IMR-90 (cell line): ENCODE measurements at regions not wholly inside any gene's neighbourhood (a gene's known extent, or its start where the extent isn't known, plus 50 kb on each side); places are given as distances from the start of the nearest gene placed in this dataset.
"Not testable (repeated sequence)": the region's sequence is repeated elsewhere in the genome, so short reads cannot be mapped to it uniquely, and the experiment has no call there.

Experiments used
- ATAC-seq: fragments of 200-7000 bp; cut with Tn5 transposase; 2 replicates; pipeline ENCODE4 v1.9.1; 2020; ENCODE audit warnings: low read depth, mild to moderate bottlenecking, moderate library complexity
- BruUV-seq: library from RNA; stranded (reverse); fragments of 400-500 nt; replicated peaks from 2 replicates; lab custom pipeline; 2021; lab: Mats Ljungman, UMichigan
- CTCF ChIA-PET: fragments of 300-600 bp; formaldehyde crosslinking; extraction: SDS; loops from one replicate; lab custom pipeline; 2021; ENCODE audit warnings: antibody characterized with exemption; lab: Yijun Ruan, JAX
- POLR2A ChIA-PET: fragments of 300-600 bp; sonication (Branson Sonifier 250); formaldehyde crosslinking; loops from one replicate; lab custom pipeline; 2022; ENCODE audit warnings: antibody characterized with exemption; ENCODE audit not compliant: unreplicated experiment; lab: Charles Lee
- DNase-seq: peaks from one replicate; pipeline ENCODE4 v3.0.0; 2013
- H2AFZ ChIP-seq: replicated peaks from 2 replicates; pipeline ENCODE3; 2013; ENCODE audit warnings: low read length, mild to moderate bottlenecking; ENCODE audit not compliant: poor library complexity
- H2AK5ac ChIP-seq: 2 replicates; pipeline ENCODE4 v1.6.1; 2013; ENCODE audit warnings: low read depth, low read length, inconsistent platforms
- H2AK9ac ChIP-seq: replicated peaks from 2 replicates; pipeline ENCODE3; 2013; ENCODE audit warnings: mild to moderate bottlenecking, low read depth, low read length, moderate library complexity; ENCODE audit not compliant: poor library complexity
- H2BK120ac ChIP-seq: 2 replicates; pipeline ENCODE4 v1.6.1; 2013; ENCODE audit warnings: low read depth, low read length, inconsistent platforms
- H2BK15ac ChIP-seq: 3 replicates; pipeline ENCODE4 v1.6.1; 2013; ENCODE audit warnings: low read depth, low read length, inconsistent platforms
- H2BK20ac ChIP-seq: 2 replicates; pipeline ENCODE4 v1.6.1; 2013; ENCODE audit warnings: low read depth, mild to moderate bottlenecking, inconsistent platforms, low read length, moderate library complexity
- H2BK5ac ChIP-seq: 2 replicates; pipeline ENCODE4 v1.6.1; 2013; ENCODE audit warnings: mild to moderate bottlenecking, low read depth, low read length, inconsistent platforms; ENCODE audit not compliant: poor library complexity, severe bottlenecking
- H3K14ac ChIP-seq: replicated peaks from 2 replicates; pipeline ENCODE4 v1.6.1; 2013; ENCODE audit warnings: low read depth, low read length, inconsistent platforms
- H3K18ac ChIP-seq: 2 replicates; pipeline ENCODE4 v1.6.1; 2013; ENCODE audit warnings: low read depth, low read length, control low read depth
- H3K23ac ChIP-seq: 2 replicates; pipeline ENCODE4 v1.6.1; 2013; ENCODE audit warnings: low read depth, low read length, inconsistent platforms
- H3K27ac ChIP-seq: 2 replicates; pipeline ENCODE4 v1.5.1; 2013; ENCODE audit warnings: mild to moderate bottlenecking, control low read depth, low read length; ENCODE audit not compliant: insufficient read depth
- H3K27me3 ChIP-seq: 2 replicates; pipeline ENCODE4 v1.6.1; 2013; ENCODE audit warnings: low read length; ENCODE audit not compliant: control insufficient read depth, insufficient read depth
- H3K36me3 ChIP-seq: 2 replicates; pipeline ENCODE4 v1.6.1; 2013; ENCODE audit warnings: low read length, mixed read lengths; ENCODE audit not compliant: control insufficient read depth, insufficient read depth
- H3K4ac ChIP-seq: 2 replicates; pipeline ENCODE4 v1.6.1; 2013; ENCODE audit warnings: low read depth, low read length, inconsistent platforms
- H3K4me1 ChIP-seq: 2 replicates; pipeline ENCODE4 v1.6.1; 2013; ENCODE audit warnings: low read length, mixed read lengths; ENCODE audit not compliant: control insufficient read depth, insufficient read depth
- H3K4me2 ChIP-seq: 2 replicates; pipeline ENCODE4 v1.6.1; 2013; ENCODE audit warnings: low read depth, mild to moderate bottlenecking, control low read depth, low read length, moderate library complexity
- H3K4me3 ChIP-seq: 2 replicates; pipeline ENCODE4 v1.5.1; 2013; ENCODE audit warnings: low read depth, mild to moderate bottlenecking, control low read depth, low read length, moderate library complexity; ENCODE audit not compliant: insufficient read depth
- H3K56ac ChIP-seq: 2 replicates; pipeline ENCODE4 v1.6.1; 2013; ENCODE audit warnings: low read length, inconsistent platforms; ENCODE audit not compliant: insufficient read depth; ENCODE audit errors: extremely low read depth
- H3K79me1 ChIP-seq, 2 experiments: 2 replicates each; pipeline ENCODE4 v1.6.1; 2013; ENCODE audit warnings: low read length in 2 of 2, inconsistent platforms in 1 of 2, low read depth in 1 of 2
- H3K9ac ChIP-seq: 2 replicates; pipeline ENCODE4 v1.6.1; 2013; ENCODE audit warnings: low read depth, low read length, control low read depth
- H3K9me1 ChIP-seq: 2 replicates; pipeline ENCODE4 v1.6.1; 2013; ENCODE audit warnings: low read length, inconsistent platforms; ENCODE audit not compliant: insufficient read depth
- H3K9me3 ChIP-seq: 2 replicates; pipeline ENCODE4 v1.6.1; 2013; ENCODE audit warnings: low read length; ENCODE audit not compliant: control insufficient read depth, insufficient read depth
- H4K20me1 ChIP-seq: 2 replicates; pipeline ENCODE4 v1.6.1; 2013; ENCODE audit warnings: low read length, inconsistent platforms; ENCODE audit not compliant: insufficient read depth
- H4K5ac ChIP-seq: 2 replicates; pipeline ENCODE4 v1.6.1; 2013; ENCODE audit warnings: mild to moderate bottlenecking, low read depth, low read length, control low read depth
- H4K8ac ChIP-seq, 2 experiments: 2 replicates each; pipeline ENCODE4 v1.6.1; 2013; ENCODE audit warnings: low read depth in 2 of 2, low read length in 2 of 2, control low read depth in 1 of 2, inconsistent platforms in 1 of 2
- H4K91ac ChIP-seq: 2 replicates; pipeline ENCODE4 v1.6.1; 2013; ENCODE audit warnings: low read depth, low read length, inconsistent platforms; ENCODE audit not compliant: insufficient read depth
- WGBS, 2 experiments: methylation state at CpG; one replicate each; pipeline versions ENCODE4 v1.1.5 to v1.1.7; 2013; ENCODE audit warnings: missing lambda C conversion rate in 2 of 2; ENCODE audit not compliant: insufficient read length in 1 of 2; ENCODE audit errors: extremely low coverage in 2 of 2; 5-methylcytosine and 5-hydroxymethylcytosine counted together
- dilution Hi-C: fragments of 300-500 bp; cut with HindIII; formaldehyde crosslinking; loops from one replicate; pipeline ENCODE4 v1.14.3; 2018; ENCODE audit warnings: low sequenced_read_pairs; ENCODE audit not compliant: unreplicated experiment
- in situ Hi-C: fragments of 300-500 bp; cut with MboI; formaldehyde crosslinking; loops from 3 replicates; pipeline ENCODE4 v1.14.3; 2019; ENCODE audit warnings: low sequenced_read_pairs, inconsistent platforms, mixed read lengths
- intact Hi-C: fragments of 100-400 bp; cut with micrococcal nuclease; formaldehyde crosslinking; loops from 2 replicates; pipeline ENCODE4 v1.10.0; 2022

GRCh38 chr20:48327848-48328247, 500.0 kb downstream of the PREX1 start:
- H3K14ac ChIP-seq, H2AK5ac ChIP-seq, H3K27ac ChIP-seq, H3K9ac ChIP-seq, H4K8ac ChIP-seq, H2AFZ ChIP-seq, dilution Hi-C loops, H4K91ac ChIP-seq, H3K4me2 ChIP-seq, H2BK120ac ChIP-seq, H3K4me1 ChIP-seq, H3K18ac ChIP-seq, H2AK9ac ChIP-seq, H3K23ac ChIP-seq, H4K5ac ChIP-seq, BruUV-seq, H4K20me1 ChIP-seq, H3K4ac ChIP-seq, H2BK20ac ChIP-seq, H2BK15ac ChIP-seq, in situ Hi-C loops, H3K9me1 ChIP-seq, DNase-seq, H3K9me3 ChIP-seq, H3K36me3 ChIP-seq, H3K79me1 ChIP-seq, H2BK5ac ChIP-seq, H3K4me3 ChIP-seq, CTCF ChIA-PET, intact Hi-C loops, H3K56ac ChIP-seq, POLR2A ChIA-PET, ATAC-seq: not testable (repeated sequence)
- no CpG with 5 or more reads among the region's 8 CpGs for WGBS, 2 experiments
- peaks cover 21% of the 10 kb centered on the region for H3K27me3 ChIP-seq
